ENCODE measurements at regions not wholly inside any gene's neighbourhood (a gene's known extent, or its start where the extent isn't known, plus 50 kb on each side); places are given as distances from the start of the nearest gene placed in this dataset.

- in situ Hi-C loops (cut with MboI; ENCODE audit: low sequenced_read_pairs in 4 of 4) (no loop called here), intact Hi-C loops (cut with DNase I; ENCODE audit: low total_unique reads) (no loop called here)
- Histone ChIP-seq H3K4me1 (no peaks in the 10 kb centered on the region), H3K36me3 (no peaks in the 10 kb centered on the region), H3K4me3 (no peak overlapping the region), H3K27me3 (no peaks in the 10 kb centered on the region), H3K9me3 (no peaks in the 10 kb centered on the region), H3K27ac (no peak overlapping the region)
- ATAC-seq (no peak), DNase-seq (no peak)
- TF ChIP-seq POLR2A (IDR thresholded peaks at IDR 0.05), result no peak
- TF ChIP-seq CTCF (IDR thresholded peaks at IDR 0.05 in 4 of 5, conservative IDR thresholded peaks at IDR 0.05 in 1 of 5), result no peak
These were observed 835.0 kb upstream of the PCDH20 start for GRCh38 chr13:62250501-62251201.

- Histone ChIP-seq H3K4me3 (no peak overlapping the region), H3K36me3 (no peaks in the 10 kb centered on the region), H3K4me1 (no peaks in the 10 kb centered on the region), H3K27me3 (no peaks in the 10 kb centered on the region), H3K27ac (no peak overlapping the region), H3K9me3 (no peaks in the 10 kb centered on the region)
- DNase-seq (no peak), ATAC-seq (no peak)
- in situ Hi-C loops (cut with MboI; ENCODE audit: low sequenced_read_pairs in 4 of 4) (no loop called here), intact Hi-C loops (cut with DNase I; ENCODE audit: low total_unique reads) (no loop called here)
- TF ChIP-seq POLR2A (IDR thresholded peaks at IDR 0.05) (no peak), CTCF (IDR thresholded peaks at IDR 0.05 in 4 of 5, conservative IDR thresholded peaks at IDR 0.05 in 1 of 5) (no peak)
These were observed 830.9 kb upstream of the PCDH20 start for GRCh38 chr13:62246581-62246980.

- no peak for DNase-seq
- Histone ChIP-seq H3K4me3 (no peak overlapping the region), H3K4me1 (no peaks in the 10 kb centered on the region), H3K36me3 (no peaks in the 10 kb centered on the region), H3K27me3 (no peaks in the 10 kb centered on the region), H3K9me3 (no peaks in the 10 kb centered on the region), H3K27ac (no peak overlapping the region)
- in situ Hi-C loops (cut with MboI; ENCODE audit: low sequenced_read_pairs in 4 of 4) (no loop called here), intact Hi-C loops (cut with DNase I; ENCODE audit: low total_unique reads) (no loop called here)
- TF ChIP-seq CTCF (IDR thresholded peaks at IDR 0.05 in 4 of 5, conservative IDR thresholded peaks at IDR 0.05 in 1 of 5) (no peak), POLR2A (IDR thresholded peaks at IDR 0.05) (no peak)
- no peak for ATAC-seq
These were observed 827.5 kb upstream of the PCDH20 start for GRCh38 chr13:62243106-62243505.

- no peak for ATAC-seq
- H3K4me1 ChIP-seq, result no peaks in the 10 kb centered on the region
- no peak overlapping the region for H3K4me3 ChIP-seq
- no peak for TF ChIP-seq CTCF (IDR thresholded peaks at IDR 0.05 in 4 of 5, conservative IDR thresholded peaks at IDR 0.05 in 1 of 5)
- TF ChIP-seq POLR2A (IDR thresholded peaks at IDR 0.05), result no peak
- H3K9me3 ChIP-seq, result no peaks in the 10 kb centered on the region
- intact Hi-C loops (cut with DNase I; ENCODE audit: low total_unique reads) (no loop called here), in situ Hi-C loops (cut with MboI; ENCODE audit: low sequenced_read_pairs in 4 of 4) (no loop called here)
- H3K27ac ChIP-seq, result no peak overlapping the region
- H3K27me3 ChIP-seq, result no peaks in the 10 kb centered on the region
- no peak for DNase-seq
- no peaks in the 10 kb centered on the region for H3K36me3 ChIP-seq
These were observed 819.3 kb upstream of the PCDH20 start for GRCh38 chr13:62234780-62235440.

Measured in gastrocnemius medialis (tissue), 4 donors.